ENCODE measurements at regions not wholly inside any gene's neighbourhood (a gene's known extent, or its start where the extent isn't known, plus 50 kb on each side); places are given as distances from the start of the nearest gene placed in this dataset.

DNA sequence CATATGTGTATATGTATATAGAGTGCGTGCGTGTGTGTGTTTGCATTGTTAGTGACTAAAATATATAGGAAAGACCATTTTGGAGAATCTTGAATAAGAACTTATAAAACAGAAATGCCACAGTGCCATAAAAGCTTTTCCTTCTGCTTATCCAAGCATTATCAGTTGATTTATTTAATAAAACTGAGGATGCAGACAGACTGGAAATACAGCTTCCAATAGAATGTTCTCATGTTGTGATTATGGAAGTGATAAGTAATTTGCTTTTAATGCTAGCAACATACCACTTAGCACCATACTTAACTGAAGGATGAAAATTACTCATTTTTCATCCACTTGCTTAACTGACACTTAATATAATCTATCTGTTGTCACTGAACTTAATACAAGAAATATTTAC, 820.1 kb downstream of the TFAP2A start:
- intact Hi-C loops (cut with DNase I), result no loop called here
- H3K4me3 ChIP-seq (replicated peaks in 1 of 3), result no peak overlapping the region
- H3K27ac ChIP-seq, result no peak overlapping the region
- TF ChIP-seq POLR2A (IDR thresholded peaks at IDR 0.05), result no peak
- TF ChIP-seq, protein P1, sequence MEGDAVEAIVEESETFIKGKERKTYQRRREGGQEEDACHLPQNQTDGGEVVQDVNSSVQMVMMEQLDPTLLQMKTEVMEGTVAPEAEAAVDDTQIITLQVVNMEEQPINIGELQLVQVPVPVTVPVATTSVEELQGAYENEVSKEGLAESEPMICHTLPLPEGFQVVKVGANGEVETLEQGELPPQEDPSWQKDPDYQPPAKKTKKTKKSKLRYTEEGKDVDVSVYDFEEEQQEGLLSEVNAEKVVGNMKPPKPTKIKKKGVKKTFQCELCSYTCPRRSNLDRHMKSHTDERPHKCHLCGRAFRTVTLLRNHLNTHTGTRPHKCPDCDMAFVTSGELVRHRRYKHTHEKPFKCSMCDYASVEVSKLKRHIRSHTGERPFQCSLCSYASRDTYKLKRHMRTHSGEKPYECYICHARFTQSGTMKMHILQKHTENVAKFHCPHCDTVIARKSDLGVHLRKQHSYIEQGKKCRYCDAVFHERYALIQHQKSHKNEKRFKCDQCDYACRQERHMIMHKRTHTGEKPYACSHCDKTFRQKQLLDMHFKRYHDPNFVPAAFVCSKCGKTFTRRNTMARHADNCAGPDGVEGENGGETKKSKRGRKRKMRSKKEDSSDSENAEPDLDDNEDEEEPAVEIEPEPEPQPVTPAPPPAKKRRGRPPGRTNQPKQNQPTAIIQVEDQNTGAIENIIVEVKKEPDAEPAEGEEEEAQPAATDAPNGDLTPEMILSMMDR (IDR thresholded peaks at IDR 0.05), result no peak
- no peaks in the 10 kb centered on the region for H3K36me3 ChIP-seq
- no peak for DNase-seq
- no peaks in the 10 kb centered on the region for H3K4me1 ChIP-seq
- 94 to 96% methylated on average over 2 of the region's 2 CpGs for WGBS, 2 donors
- H3K27me3 ChIP-seq, result no peaks in the 10 kb centered on the region
- no peaks in the 10 kb centered on the region for H3K9me3 ChIP-seq

DNA sequence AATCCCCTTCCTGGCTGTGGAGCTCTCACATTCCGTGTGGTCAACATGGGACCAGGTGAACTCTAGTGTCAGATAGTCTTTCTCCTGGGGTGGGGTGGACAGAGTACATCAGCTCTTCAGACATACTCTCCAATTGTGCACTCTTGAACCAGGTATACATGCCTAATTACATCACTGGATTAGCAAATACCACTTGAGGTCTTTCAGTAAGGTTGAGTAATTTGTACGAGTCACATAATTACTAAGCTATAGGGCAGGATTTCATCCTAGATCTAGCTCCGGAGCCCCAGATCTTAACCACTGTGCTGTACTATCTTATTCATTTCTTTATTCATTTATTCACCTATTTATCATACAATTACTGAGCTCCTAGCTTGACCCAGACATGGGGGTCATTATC, 821.3 kb downstream of the TFAP2A start:
- Histone ChIP-seq H3K36me3 (no peaks in the 10 kb centered on the region), H3K9me3 (no peaks in the 10 kb centered on the region), H3K27ac (no peak overlapping the region), H3K27me3 (no peaks in the 10 kb centered on the region), H3K4me3 (replicated peaks in 1 of 3) (no peak overlapping the region), H3K4me1 (no peaks in the 10 kb centered on the region)
- 78 to 81% methylated on average over 3 of the region's 3 CpGs for WGBS, 2 donors
- TF ChIP-seq, protein P1 (IDR thresholded peaks at IDR 0.05), result no peak
- TF ChIP-seq POLR2A (IDR thresholded peaks at IDR 0.05), result no peak
- intact Hi-C loops (cut with DNase I), result no loop called here
- no peak for DNase-seq

DNA sequence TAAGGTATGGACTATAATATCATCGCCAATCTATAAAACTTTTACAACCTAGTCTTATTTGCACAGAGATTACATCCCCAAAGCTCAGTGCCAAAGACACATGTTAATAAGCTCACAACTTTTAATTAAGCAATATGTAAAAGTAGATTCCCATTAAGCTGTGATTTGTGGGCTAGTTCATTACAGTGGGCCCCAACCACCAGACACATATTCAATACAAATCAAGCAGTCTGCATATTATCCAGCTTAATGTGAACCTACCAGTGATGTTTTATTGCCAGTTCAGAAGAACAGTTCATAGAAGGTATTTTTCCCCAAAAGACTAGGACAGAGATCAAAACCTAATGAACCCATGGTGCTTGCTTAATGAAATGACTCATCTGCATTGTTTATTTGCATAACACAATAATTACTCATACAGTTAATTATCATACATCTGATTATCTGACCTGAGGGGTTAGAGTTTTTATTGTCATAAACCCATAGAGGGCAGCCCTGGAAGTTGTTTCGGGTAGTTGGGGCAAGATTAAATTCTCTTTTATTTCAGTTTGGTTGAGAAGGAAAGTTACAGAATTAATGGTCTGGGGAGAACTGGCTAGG, 831.0 kb downstream of the TFAP2A start:
- DNase-seq, result no peak
- no peaks in the 10 kb centered on the region for H3K36me3 ChIP-seq
- no peaks in the 10 kb centered on the region for H3K27me3 ChIP-seq
- H3K27ac ChIP-seq, result no peak overlapping the region
- intact Hi-C loops (cut with DNase I), result no loop called here
- H3K4me3 ChIP-seq (replicated peaks in 1 of 3), result no peak overlapping the region
- TF ChIP-seq, protein P1 (IDR thresholded peaks at IDR 0.05), result no peak
- no peak for TF ChIP-seq POLR2A (IDR thresholded peaks at IDR 0.05)
- no peaks in the 10 kb centered on the region for H3K4me1 ChIP-seq
- H3K9me3 ChIP-seq, result no peaks in the 10 kb centered on the region
- 90 to 91% methylated on average over 2 of the region's 2 CpGs for WGBS, 2 donors

DNA sequence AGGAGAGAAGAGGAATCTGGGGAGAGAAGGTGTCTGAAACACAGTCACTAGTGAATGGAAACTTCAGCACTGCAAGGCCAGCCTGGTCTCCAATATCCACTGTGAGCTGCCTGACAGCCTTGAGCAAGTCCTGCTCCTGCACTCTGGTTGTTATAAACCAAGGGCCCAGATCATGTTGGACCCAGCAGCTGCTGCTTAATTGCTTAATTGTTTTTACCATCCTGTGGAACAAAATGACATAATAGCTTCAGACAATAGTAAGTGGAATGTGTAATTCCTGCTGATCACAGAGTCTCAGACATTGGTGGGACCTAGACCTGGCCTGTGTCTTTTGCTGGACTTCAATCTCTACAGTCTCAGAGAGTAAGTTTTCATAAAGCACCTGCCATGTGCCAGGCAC, 833.7 kb downstream of the TFAP2A start:
- intact Hi-C loops (cut with DNase I), result no loop called here
- TF ChIP-seq, protein P1 (IDR thresholded peaks at IDR 0.05), result no peak
- TF ChIP-seq POLR2A (IDR thresholded peaks at IDR 0.05), result no peak

DNA sequence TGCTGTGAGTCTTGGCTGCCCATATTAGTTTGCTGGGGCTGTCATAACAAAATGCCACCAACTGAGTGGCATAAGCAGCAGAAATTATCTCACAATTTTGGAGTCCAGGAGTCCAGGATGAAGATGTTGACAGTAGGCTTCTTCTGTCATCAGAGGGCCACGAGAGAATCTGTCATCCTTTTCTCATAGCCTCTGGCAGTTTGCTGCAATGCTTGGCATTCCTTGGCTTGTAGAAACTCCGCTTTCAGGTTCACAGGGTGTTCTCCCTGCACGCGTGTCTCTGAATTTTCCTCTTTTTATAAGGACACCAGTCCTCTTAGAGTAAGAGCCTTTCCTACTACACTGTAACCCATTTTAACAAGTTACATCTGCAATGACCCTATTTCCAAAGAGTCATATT, 838.4 kb downstream of the TFAP2A start:
- no peaks in the 10 kb centered on the region for H3K9me3 ChIP-seq
- no peak for DNase-seq
- H3K4me1 ChIP-seq, result no peaks in the 10 kb centered on the region
- H3K27me3 ChIP-seq, result no peaks in the 10 kb centered on the region
- no peaks in the 10 kb centered on the region for H3K36me3 ChIP-seq
- 82 to 84% methylated on average over 4 of the region's 4 CpGs for WGBS, 2 donors
- TF ChIP-seq, protein P1 (IDR thresholded peaks at IDR 0.05), result no peak
- TF ChIP-seq POLR2A (IDR thresholded peaks at IDR 0.05), result no peak
- intact Hi-C loops (cut with DNase I), result no loop called here
- H3K27ac ChIP-seq, result no peak overlapping the region
- H3K4me3 ChIP-seq (replicated peaks in 1 of 3), result no peak overlapping the region

More for the DNA sequence above, 833.7 kb downstream of the TFAP2A start:
- H3K36me3 ChIP-seq, result no peaks in the 10 kb centered on the region
- no peak for DNase-seq
- H3K4me1 ChIP-seq, result no peaks in the 10 kb centered on the region
- H3K4me3 ChIP-seq (replicated peaks in 1 of 3), result no peak overlapping the region
- H3K27ac ChIP-seq, result no peak overlapping the region
- no peaks in the 10 kb centered on the region for H3K27me3 ChIP-seq
- no peaks in the 10 kb centered on the region for H3K9me3 ChIP-seq
